GM13976 (cell line): ENCODE measurements at regions not wholly inside any gene's neighbourhood (a gene's known extent, or its start where the extent isn't known, plus 50 kb on each side); places are given as distances from the start of the nearest gene placed in this dataset.
"Not testable (repeated sequence)": the region's sequence is repeated elsewhere in the genome, so short reads cannot be mapped to it uniquely, and the experiment has no call there.

Experiments
- DNase-seq: peaks from one replicate; pipeline ENCODE4 v3.0.0; 2012; ENCODE audit warnings: low spot score
- in situ Hi-C: fragments of 300-500 bp; cut with MboI; formaldehyde crosslinking; loops from one replicate; pipeline ENCODE4 v1.12.0; 2022; ENCODE audit warnings: low sequenced_read_pairs, mixed read lengths, inconsistent platforms; ENCODE audit not compliant: unreplicated experiment
- TF ChIP-seq, protein P1 (sequence below): IDR thresholded peaks from 2 replicates; pipeline ENCODE4 v1.5.1; 2012; ENCODE audit warnings: borderline replicate concordance, mild to moderate bottlenecking; ENCODE audit not compliant: insufficient read depth; ENCODE audit errors: extremely low read depth, missing control alignments, control extremely low read depth

DNA sequence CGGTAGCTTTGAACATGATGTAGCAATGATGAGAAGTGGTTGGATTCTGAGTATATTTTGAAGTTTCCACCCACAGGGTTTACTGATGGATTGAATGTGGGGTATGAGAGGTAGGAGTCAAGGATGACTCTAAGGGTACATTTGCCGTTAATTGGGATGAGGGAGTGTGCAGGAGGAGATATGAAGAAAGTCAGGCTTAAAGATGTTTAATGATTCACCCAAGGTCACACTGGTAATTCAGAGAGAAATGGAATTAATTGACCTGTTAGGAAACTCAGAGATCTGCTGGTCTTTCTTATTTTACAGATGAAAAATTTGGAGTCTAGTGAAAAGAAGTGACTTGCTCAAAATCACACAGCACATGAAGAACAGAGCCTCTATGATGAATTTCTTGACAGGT, 390.7 kb downstream of the GBA3 start:
- in situ Hi-C loops: no loop called here
- no peak for DNase-seq
- TF ChIP-seq, protein P1, sequence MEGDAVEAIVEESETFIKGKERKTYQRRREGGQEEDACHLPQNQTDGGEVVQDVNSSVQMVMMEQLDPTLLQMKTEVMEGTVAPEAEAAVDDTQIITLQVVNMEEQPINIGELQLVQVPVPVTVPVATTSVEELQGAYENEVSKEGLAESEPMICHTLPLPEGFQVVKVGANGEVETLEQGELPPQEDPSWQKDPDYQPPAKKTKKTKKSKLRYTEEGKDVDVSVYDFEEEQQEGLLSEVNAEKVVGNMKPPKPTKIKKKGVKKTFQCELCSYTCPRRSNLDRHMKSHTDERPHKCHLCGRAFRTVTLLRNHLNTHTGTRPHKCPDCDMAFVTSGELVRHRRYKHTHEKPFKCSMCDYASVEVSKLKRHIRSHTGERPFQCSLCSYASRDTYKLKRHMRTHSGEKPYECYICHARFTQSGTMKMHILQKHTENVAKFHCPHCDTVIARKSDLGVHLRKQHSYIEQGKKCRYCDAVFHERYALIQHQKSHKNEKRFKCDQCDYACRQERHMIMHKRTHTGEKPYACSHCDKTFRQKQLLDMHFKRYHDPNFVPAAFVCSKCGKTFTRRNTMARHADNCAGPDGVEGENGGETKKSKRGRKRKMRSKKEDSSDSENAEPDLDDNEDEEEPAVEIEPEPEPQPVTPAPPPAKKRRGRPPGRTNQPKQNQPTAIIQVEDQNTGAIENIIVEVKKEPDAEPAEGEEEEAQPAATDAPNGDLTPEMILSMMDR: no peak

DNA sequence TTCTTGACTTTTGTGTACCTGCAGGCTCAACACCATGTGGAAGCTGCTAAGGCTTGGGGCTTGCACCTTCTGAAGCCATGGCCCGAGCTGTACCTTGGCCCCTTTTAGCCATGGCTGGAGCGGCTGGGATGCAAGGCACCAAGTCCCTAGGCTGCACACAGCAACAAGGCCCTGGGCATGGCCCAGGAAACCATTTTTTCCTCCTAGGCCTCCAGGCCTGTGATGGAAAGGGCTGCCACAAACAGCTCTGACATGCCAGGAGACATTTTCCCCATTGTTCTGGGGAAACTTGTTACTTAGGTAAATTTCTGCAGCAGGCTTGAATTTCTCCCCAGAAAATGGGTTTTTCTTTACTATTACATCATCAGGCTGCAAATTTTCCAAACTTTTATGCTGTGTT, 387.4 kb downstream of the GBA3 start:
- DNase-seq, in situ Hi-C loops: not testable (repeated sequence)

DNA sequence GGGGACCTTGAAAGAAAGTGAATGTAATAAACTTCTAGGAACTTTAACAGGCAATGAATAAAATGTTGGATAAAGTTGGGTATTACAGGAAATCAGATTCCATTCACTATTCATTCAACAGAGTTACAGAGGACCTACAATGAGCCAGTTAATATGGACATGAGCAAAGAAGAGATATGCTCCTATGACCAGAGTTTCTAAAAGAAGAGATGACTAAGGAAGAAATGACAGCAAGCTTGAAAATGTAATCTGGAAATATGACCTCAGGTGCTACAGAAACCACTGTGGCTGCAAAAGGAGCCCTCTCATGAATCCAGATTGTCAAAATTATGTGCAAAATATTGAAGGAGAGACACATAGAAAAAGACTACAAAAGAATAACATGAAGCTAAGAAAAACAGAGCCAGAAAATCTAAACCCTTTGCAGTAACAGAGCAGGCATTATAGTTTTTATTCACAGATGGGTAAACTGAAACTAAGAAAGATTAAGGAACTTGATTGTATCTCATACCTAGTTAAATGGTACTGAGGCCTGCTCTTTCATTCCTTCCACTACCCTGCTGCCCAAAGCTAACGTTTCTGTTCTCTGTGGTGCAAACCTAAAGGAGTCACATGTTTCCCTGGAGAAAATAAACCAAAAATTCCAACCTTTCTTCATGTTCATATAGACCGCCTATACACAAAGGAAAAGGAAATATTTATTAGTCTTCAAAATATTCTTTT, 378.3 kb downstream of the GBA3 start:
- TF ChIP-seq, protein P1: no peak
- in situ Hi-C loops: no loop called here
- DNase-seq: no peak

DNA sequence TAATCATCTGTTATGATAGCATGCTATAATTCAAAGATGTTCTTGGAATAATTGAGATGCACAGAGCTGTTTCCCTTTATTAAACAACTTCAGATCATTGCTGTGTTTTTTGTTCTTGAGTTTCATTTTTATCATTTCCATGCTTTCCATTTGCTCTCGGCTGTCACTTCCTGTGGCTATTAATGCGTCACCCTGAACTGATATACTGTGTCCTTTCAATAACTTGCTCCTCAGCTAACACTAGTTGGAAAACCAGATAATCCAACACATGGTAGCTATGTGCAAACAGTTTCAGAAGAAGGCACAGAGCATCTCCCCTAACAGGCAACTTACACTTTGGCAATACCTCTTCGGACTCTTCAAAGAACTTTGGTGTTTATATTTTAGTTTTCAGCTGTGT, 376.0 kb downstream of the GBA3 start:
- TF ChIP-seq, protein P1: no peak
- in situ Hi-C loops: no loop called here

DNA sequence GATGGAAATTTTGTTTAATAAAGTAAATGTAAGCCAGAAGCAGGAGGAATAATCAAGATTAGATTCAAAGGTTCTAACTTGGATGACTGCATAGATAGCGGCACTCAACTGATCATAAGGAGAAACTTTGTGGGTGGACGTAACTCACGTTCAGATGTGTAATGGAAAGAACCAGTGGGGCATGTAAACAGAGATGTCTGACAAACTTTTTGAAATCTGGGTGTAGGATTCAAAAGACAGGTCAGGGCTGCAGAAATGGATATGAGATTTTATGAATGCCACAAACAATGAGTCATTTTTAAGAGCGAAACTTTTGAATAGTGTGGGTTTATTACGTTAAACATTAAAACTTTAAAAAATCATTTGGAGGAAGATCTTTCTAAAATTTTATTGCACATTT, 375.6 kb downstream of the GBA3 start:
- in situ Hi-C loops: no loop called here
- TF ChIP-seq, protein P1: no peak

More for the DNA sequence above, 376.0 kb downstream of the GBA3 start:
- DNase-seq: no peak

DNA sequence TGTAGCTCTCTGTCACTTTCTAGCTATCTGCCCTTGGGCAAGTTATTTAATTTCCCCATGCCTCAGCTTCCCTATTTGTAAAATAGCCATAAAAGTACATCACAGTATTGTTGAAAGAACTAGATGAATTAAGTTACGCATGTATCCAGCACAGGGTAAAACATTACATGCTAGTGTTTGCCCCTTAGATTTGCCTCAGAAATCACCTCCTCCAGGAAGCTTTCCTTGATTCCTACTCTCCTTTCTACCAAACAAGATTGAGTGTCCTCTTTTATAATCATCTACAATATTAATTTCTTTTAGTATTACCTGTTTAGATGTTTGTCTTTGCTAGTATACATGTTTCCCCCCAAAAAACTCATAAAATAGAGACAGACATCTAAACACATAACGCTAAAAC, 369.5 kb downstream of the GBA3 start:
- no peak for DNase-seq
- TF ChIP-seq, protein P1: no peak
- in situ Hi-C loops: no loop called here

More for the DNA sequence above, 375.6 kb downstream of the GBA3 start:
- no peak for DNase-seq

DNA sequence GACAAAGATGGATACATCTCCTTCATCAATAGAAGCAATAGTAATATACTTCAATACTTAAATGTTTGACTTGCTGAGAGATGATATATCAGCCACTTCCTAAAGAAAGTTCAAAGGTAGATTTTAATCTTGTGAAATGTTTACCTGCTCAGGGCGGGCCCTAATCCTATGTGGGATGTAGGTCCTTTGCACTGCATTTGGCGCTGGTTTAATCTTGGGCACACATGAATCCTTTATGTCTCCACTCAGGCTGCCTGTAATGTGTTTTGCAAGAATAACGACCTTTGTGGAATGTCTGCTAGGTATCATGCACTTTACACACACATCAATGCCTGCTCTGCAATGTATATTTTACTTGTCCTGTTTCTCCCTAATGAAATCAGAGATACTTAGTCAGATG, 368.7 kb downstream of the GBA3 start:
- DNase-seq: no peak
- TF ChIP-seq, protein P1: no peak
- in situ Hi-C loops: no loop called here
